GM12892 (cell line): ENCODE measurements at regions not wholly inside any gene's neighbourhood (a gene's known extent, or its start where the extent isn't known, plus 50 kb on each side); places are given as distances from the start of the nearest gene placed in this dataset.

ENCODE experiments used
- POLR2A ChIP-seq: IDR thresholded peaks from 2 replicates; pipeline ENCODE4 v1.6.1; 2011; ENCODE audit warnings: low read depth, low read length, control low read depth
- POLR2AphosphoS5 ChIP-seq: IDR thresholded peaks from 2 replicates; pipeline ENCODE4 v1.6.1; 2011; ENCODE audit warnings: low read depth, low read length, control low read depth
- TAF1 ChIP-seq: IDR thresholded peaks from 2 replicates; pipeline ENCODE4 v1.6.1; 2011; ENCODE audit warnings: low read depth, mild to moderate bottlenecking, control low read depth, low read length, borderline replicate concordance

DNA sequence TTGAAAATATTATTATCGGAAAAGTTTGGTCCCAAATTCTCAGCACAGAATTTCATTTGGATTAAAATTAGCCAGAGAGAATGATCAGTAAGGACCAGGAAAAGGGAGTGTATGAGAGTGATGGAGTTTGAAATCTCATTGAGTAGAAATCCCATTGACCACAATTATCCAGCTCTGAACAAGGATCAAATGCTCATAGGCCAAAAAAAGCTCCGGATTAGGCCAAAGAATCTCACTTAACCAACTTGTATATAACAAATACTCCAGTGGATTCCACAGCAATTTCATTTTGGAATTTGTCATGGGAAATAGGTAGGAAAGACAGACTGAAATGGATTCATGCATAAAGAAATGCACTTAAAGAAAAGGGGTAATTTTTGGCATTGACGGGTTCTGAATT is 83.9 kb upstream of the SORBS2 start:
- TF ChIP-seq POLR2A, result no peak
- TF ChIP-seq TAF1, result no peak
- no peak for TF ChIP-seq POLR2AphosphoS5
